ENCODE measurements at regions not wholly inside any gene's neighbourhood (a gene's known extent, or its start where the extent isn't known, plus 50 kb on each side); places are given as distances from the start of the nearest gene placed in this dataset.

GRCh38 chr2:117492209-117492851 lies 322.2 kb upstream of the DDX18 start:
- H3K4me3 ChIP-seq (ENCODE audit: low read length), result no peak overlapping the region
- TF ChIP-seq, protein P1, sequence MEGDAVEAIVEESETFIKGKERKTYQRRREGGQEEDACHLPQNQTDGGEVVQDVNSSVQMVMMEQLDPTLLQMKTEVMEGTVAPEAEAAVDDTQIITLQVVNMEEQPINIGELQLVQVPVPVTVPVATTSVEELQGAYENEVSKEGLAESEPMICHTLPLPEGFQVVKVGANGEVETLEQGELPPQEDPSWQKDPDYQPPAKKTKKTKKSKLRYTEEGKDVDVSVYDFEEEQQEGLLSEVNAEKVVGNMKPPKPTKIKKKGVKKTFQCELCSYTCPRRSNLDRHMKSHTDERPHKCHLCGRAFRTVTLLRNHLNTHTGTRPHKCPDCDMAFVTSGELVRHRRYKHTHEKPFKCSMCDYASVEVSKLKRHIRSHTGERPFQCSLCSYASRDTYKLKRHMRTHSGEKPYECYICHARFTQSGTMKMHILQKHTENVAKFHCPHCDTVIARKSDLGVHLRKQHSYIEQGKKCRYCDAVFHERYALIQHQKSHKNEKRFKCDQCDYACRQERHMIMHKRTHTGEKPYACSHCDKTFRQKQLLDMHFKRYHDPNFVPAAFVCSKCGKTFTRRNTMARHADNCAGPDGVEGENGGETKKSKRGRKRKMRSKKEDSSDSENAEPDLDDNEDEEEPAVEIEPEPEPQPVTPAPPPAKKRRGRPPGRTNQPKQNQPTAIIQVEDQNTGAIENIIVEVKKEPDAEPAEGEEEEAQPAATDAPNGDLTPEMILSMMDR (conservative IDR thresholded peaks at IDR 0.05; ENCODE audit: low read depth, low read length), result no peak
- DNase-seq (ENCODE audit: low read depth), result no peak

GRCh38 chr2:117500721-117501120 lies 313.8 kb upstream of the DDX18 start:
- DNase-seq (ENCODE audit: low read depth), result no peak
- no peak overlapping the region for H3K4me3 ChIP-seq (ENCODE audit: low read length)
- TF ChIP-seq, protein P1 (conservative IDR thresholded peaks at IDR 0.05; ENCODE audit: low read depth, low read length), result no peak

DNA sequence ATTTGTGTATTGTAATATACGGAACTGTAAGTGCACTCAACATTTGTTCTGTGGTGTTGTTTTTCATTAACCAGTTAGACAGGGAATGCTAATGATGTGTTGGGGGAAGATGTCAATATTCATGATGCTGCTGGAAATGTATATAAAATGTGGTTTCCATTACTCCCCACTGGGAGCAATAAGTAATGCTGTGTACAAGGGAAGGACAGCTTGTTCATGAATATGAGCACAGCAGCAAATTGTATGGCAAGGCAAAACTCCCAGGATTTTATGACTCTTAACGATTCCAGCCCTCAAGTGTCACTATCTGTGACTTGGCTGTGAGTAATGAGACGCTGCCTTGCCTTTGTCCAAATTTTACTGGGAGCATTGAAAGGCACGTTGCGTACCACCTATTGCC lies 312.4 kb upstream of the DDX18 start:
- no peak overlapping the region for H3K4me3 ChIP-seq (ENCODE audit: low read length)
- DNase-seq (ENCODE audit: low read depth), result no peak
- TF ChIP-seq, protein P1 (conservative IDR thresholded peaks at IDR 0.05; ENCODE audit: low read depth, low read length), result no peak

- H3K4me3 ChIP-seq (ENCODE audit: low read length), result no peak overlapping the region
- TF ChIP-seq, protein P1 (conservative IDR thresholded peaks at IDR 0.05; ENCODE audit: low read depth, low read length), result no peak
- DNase-seq (ENCODE audit: low read depth), result no peak
Measured at GRCh38 chr2:117512307-117512706, 302.2 kb upstream of the DDX18 start.

DNA sequence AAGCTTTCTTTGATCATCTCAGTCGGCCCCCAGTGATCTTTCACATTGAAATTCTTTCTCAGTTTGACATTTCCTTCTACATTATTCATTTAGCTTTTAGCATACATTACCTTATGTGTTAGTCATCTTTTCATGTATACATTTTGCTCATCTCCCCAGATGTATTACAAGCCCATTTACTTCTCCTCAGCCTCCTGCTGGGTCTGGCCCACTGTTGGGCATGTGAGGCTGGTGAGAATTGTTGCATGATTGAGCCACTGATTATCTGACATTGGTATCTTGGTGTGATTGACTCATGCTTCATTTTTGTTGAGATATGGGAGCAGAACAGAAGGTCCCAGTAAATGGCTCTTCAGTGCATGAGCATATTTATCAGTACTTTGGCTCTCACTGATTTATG lies 300.1 kb upstream of the DDX18 start:
- DNase-seq (ENCODE audit: low read depth), result no peak
- no peak overlapping the region for H3K4me3 ChIP-seq (ENCODE audit: low read length)
- TF ChIP-seq, protein P1 (conservative IDR thresholded peaks at IDR 0.05; ENCODE audit: low read depth, low read length), result no peak

GRCh38 chr2:117519238-117519637 lies 295.3 kb upstream of the DDX18 start:
- no peak for DNase-seq (ENCODE audit: low read depth)
- TF ChIP-seq, protein P1 (conservative IDR thresholded peaks at IDR 0.05; ENCODE audit: low read depth, low read length), result no peak
- H3K4me3 ChIP-seq (ENCODE audit: low read length), result no peak overlapping the region

DNA sequence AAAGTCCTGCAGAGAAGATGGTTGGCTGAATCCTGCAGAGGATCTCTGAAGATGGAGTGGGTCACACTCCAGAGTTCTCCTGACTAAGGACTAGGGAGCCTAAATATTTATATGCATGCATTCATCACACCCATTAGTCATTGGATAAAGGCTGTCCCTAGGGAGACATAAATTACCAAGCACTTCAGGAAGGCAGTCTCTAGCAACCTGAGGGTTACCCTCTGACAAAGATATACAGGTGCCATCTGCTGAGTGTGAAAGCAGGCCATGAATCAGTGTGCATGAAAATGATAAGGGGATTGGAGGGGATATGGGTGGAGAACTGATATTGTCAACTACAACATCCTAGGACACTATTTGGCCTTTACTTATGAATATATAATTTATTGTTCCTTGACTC lies 294.8 kb upstream of the DDX18 start:
- TF ChIP-seq, protein P1 (conservative IDR thresholded peaks at IDR 0.05; ENCODE audit: low read depth, low read length), result no peak
- no peak for DNase-seq (ENCODE audit: low read depth)
- H3K4me3 ChIP-seq (ENCODE audit: low read length), result no peak overlapping the region

Data from retinal pigment epithelial cell (primary cell).